ENCODE measurements at regions not wholly inside any gene's neighbourhood (a gene's known extent, or its start where the extent isn't known, plus 50 kb on each side); places are given as distances from the start of the nearest gene placed in this dataset.

DNA sequence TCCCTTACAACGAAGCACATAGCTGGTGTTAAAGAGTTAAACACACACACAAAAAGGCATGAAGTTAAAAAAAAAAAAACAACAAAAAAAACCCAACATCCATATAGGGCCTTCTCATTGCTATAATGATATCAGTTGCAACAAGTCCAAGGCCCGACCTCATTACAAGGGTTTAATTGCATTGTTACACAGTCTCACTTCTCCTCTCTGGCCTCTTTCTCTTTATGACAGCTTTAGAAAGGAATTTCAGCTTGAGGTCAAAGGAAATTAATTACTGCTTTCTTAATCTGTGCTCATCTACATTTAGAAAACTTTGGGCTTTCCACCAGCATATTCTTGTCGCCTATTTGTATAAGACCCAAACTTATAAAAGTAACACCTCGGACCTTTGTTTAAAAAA is 342.1 kb downstream of the NR2F2 start:
- H3K36me3 ChIP-seq = no peaks in the 10 kb centered on the region
- DNase-seq (no peak), ATAC-seq (no peak)
- no peak overlapping the region for H3K27ac ChIP-seq
- H3K4me1 ChIP-seq = no peaks in the 10 kb centered on the region
- no peaks in the 10 kb centered on the region for H3K27me3 ChIP-seq (ENCODE audit: low read depth)
- TF ChIP-seq, protein P1, sequence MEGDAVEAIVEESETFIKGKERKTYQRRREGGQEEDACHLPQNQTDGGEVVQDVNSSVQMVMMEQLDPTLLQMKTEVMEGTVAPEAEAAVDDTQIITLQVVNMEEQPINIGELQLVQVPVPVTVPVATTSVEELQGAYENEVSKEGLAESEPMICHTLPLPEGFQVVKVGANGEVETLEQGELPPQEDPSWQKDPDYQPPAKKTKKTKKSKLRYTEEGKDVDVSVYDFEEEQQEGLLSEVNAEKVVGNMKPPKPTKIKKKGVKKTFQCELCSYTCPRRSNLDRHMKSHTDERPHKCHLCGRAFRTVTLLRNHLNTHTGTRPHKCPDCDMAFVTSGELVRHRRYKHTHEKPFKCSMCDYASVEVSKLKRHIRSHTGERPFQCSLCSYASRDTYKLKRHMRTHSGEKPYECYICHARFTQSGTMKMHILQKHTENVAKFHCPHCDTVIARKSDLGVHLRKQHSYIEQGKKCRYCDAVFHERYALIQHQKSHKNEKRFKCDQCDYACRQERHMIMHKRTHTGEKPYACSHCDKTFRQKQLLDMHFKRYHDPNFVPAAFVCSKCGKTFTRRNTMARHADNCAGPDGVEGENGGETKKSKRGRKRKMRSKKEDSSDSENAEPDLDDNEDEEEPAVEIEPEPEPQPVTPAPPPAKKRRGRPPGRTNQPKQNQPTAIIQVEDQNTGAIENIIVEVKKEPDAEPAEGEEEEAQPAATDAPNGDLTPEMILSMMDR (IDR thresholded peaks at IDR 0.05) = no peak
- H3K4me3 ChIP-seq = no peak overlapping the region
- H3K9me3 ChIP-seq = no peaks in the 10 kb centered on the region
- intact Hi-C loops (cut with DNase I) = no loop called here

DNA sequence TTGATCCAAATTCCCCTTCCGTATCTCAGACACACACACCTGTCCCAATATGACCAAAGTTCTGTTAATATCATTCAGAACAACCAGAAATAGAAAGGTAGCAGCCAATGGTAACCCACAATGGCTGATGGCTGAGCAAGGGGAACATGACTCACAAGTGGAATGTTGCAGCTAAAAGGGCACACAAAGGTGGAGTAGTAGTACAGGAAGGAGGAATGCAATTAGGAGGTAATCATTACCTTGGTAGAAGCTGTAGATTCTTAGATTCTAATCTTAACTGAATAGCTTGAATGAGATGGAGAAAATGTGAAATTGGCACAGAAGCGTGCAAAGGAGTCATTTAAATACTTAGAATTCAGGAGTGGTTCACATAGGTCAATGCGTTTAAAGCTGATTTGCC is 347.9 kb downstream of the NR2F2 start:
- Histone ChIP-seq H3K36me3 (no peaks in the 10 kb centered on the region), H3K27me3 (ENCODE audit: low read depth) (no peaks in the 10 kb centered on the region), H3K27ac (no peak overlapping the region), H3K4me1 (no peaks in the 10 kb centered on the region), H3K4me3 (no peak overlapping the region), H3K9me3 (no peaks in the 10 kb centered on the region)
- DNase-seq (no peak), ATAC-seq (no peak)
- TF ChIP-seq, protein P1 (IDR thresholded peaks at IDR 0.05) = no peak
- intact Hi-C loops (cut with DNase I) = no loop called here

DNA sequence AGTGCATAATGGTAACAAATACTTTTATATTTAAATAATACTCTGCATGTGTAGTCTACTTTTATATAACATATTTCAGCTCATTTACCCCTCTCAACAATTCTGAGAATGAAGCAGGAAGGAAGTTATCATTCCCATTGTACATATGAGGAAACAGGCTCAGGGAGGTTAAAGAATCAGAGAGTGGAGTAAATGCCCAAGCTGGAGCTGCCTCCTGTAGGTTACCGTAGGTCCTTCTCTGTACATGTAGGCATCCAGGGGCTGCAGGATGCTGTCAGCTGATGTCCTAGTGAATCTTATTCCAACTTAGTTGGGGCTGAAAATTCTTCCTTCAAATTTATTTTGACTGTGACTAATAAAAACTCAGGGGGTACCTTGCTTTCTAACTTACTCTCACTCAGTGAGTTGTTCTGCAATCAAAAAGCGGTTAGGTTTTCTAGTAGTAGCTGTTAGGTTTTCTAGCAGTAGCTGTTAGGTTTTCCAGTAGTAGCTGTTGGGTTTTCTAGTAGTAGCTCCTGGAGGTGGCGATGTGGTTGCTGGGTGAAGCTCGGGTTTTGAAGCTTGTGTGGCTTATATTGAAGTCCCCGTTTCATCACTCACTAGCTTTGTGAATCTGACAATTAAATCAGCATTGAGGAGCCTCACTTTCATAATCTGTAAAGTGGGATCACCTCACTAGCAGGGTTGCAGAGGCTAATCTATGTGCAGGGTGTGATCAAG is 357.0 kb downstream of the NR2F2 start:
- no peak for ATAC-seq

DNA sequence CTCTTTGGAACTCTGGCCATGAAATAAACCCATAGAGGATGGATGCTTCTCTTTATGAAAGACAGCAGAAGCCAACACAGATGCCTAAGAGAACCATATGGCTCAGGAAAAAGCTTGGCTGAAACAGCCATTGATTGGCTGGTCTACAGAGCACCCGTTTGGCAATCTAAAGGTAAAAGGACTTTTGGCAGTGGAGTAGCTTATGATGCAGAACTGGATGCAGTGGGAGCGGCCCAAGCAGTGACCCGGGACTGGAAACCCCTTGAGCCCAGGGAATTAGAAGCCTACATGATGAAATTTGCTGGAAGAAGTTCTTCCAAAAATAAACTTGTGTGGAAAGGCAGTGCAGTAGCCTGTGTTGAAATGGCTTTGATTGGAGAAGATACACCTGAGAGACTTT is 360.2 kb downstream of the NR2F2 start:
- TF ChIP-seq, protein P1 (IDR thresholded peaks at IDR 0.05) = no peak
- DNase-seq (no peak), ATAC-seq (no peak)
- Histone ChIP-seq H3K9me3 (no peaks in the 10 kb centered on the region), H3K4me3 (no peak overlapping the region), H3K36me3 (no peaks in the 10 kb centered on the region), H3K27ac (no peak overlapping the region), H3K27me3 (ENCODE audit: low read depth) (no peaks in the 10 kb centered on the region), H3K4me1 (peaks cover 6% of the 10 kb centered on the region)
- intact Hi-C loops (cut with DNase I) = no loop called here

More for the DNA sequence above, 357.0 kb downstream of the NR2F2 start:
- H3K9me3 ChIP-seq = no peaks in the 10 kb centered on the region
- DNase-seq = no peak
- H3K36me3 ChIP-seq = no peaks in the 10 kb centered on the region
- no peaks in the 10 kb centered on the region for H3K4me1 ChIP-seq
- intact Hi-C loops (cut with DNase I) = no loop called here
- H3K27me3 ChIP-seq (ENCODE audit: low read depth) = no peaks in the 10 kb centered on the region
- no peak overlapping the region for H3K27ac ChIP-seq
- TF ChIP-seq, protein P1 (IDR thresholded peaks at IDR 0.05) = no peak
- H3K4me3 ChIP-seq = no peak overlapping the region

DNA sequence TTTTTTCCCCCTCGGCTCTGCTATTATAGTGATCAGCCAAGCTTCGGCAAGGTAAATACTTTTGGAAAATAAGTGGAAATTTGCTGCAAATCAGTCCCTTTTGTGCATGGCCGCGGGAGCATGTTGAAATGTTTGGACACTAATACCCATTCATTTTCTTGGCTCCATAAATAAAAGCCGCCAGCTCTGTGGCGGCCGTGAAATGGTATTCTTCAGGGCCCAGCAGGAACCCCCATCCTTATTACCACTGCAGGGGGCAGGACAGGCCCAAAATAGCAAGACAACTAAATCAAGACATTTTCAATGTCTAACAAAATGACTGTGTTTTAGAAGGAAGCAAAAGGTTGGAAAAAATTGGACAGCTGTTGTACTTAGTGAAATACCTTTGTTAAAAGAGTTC is 362.3 kb downstream of the NR2F2 start:
- TF ChIP-seq, protein P1 (IDR thresholded peaks at IDR 0.05) = no peak
- no peak for DNase-seq
- H3K9me3 ChIP-seq = no peaks in the 10 kb centered on the region
- H3K4me1 ChIP-seq = peaks cover 6% of the 10 kb centered on the region
- H3K4me3 ChIP-seq = no peak overlapping the region
- intact Hi-C loops (cut with DNase I) = no loop called here
- no peaks in the 10 kb centered on the region for H3K27me3 ChIP-seq (ENCODE audit: low read depth)
- no peak for ATAC-seq
- H3K27ac ChIP-seq = no peak overlapping the region
- no peaks in the 10 kb centered on the region for H3K36me3 ChIP-seq
